K562 (cell line): ENCODE measurements at regions not wholly inside any gene's neighbourhood (a gene's known extent, or its start where the extent isn't known, plus 50 kb on each side); places are given as distances from the start of the nearest gene placed in this dataset.

Source experiments
- ATAC-seq: fragments of 200-7000 bp; cut with Tn5 transposase; 3 replicates; pipeline ENCODE4 v1.9.1; 2020; ENCODE audit warnings: moderate library complexity
- BruUV-seq: library from RNA; stranded (reverse); fragments of 400-500 nt; replicated peaks from 2 replicates; lab custom pipeline; 2021; lab: Mats Ljungman, UMichigan
- CTCF ChIA-PET: fragments of 300-600 bp; formaldehyde crosslinking; extraction: SDS; loops from one replicate; lab custom pipeline; 2021; ENCODE audit warnings: low intra/inter-chr PET ratio; lab: Yijun Ruan, JAX
- POLR2A ChIA-PET: fragments of 300-600, 350-650 bp; sonication (Branson Sonifier 250); formaldehyde crosslinking; extraction: SDS; loops from one replicate; lab custom pipeline; 2021; ENCODE audit warnings: antibody characterized with exemption, inconsistent platforms; lab: Yijun Ruan, JAX
- DNase-seq, 4 experiments: peaks; one replicate each; pipeline versions ENCODE4 v3.0.0 to v3.0.0-alpha.2; 2011 to 2018; ENCODE audit warnings: low spot score in 3 of 4, mixed read lengths in 3 of 4; ENCODE audit errors: extremely low read depth in 1 of 4
- FAIRE-seq: peaks from 2 replicates; lab custom pipeline; 2011; peaks lifted over from hg19 to GRCh38; lab: Jason Lieb, UNC
- H2AFZ ChIP-seq: 2 replicates; pipeline ENCODE4 v1.6.0; 2011; ENCODE audit warnings: low read depth, low read length, control low read depth, inconsistent platforms
- H3K27ac ChIP-seq: fragments of 200-600 bp; 3 replicates; pipeline ENCODE4 v1.8.0; 2011; ENCODE audit warnings: low read depth, mild to moderate bottlenecking, control low read depth, inconsistent platforms, low read length, moderate library complexity, mixed read lengths; ENCODE audit errors: extremely low read depth
- H3K27me3 ChIP-seq, 2 experiments: fragments of 300-600 bp in 1 of 2; 2 replicates in 1 of 2; 3 replicates in 1 of 2; pipeline versions ENCODE4 v1.6.0 to v1.8.0; 2011; ENCODE audit warnings: inconsistent platforms in 2 of 2, low read length in 2 of 2, mild to moderate bottlenecking in 1 of 2, mixed read lengths in 1 of 2, moderate library complexity in 1 of 2; ENCODE audit not compliant: control insufficient read depth in 2 of 2, insufficient read depth in 2 of 2
- H3K36me3 ChIP-seq: fragments of 300-600 bp; 3 replicates; pipeline ENCODE4 v1.8.0; 2011; ENCODE audit warnings: mild to moderate bottlenecking, low read length, inconsistent platforms; ENCODE audit not compliant: control insufficient read depth, insufficient read depth
- H3K4me1 ChIP-seq, 2 experiments: fragments of 200-600 bp in 1 of 2; replicated peaks in 1 of 2; 2 replicates in 1 of 2; 3 replicates in 1 of 2; pipeline versions ENCODE4 v1.5.1 to v1.8.0; 2011; ENCODE audit warnings: inconsistent platforms in 2 of 2, low read length in 2 of 2, mild to moderate bottlenecking in 1 of 2, mixed read lengths in 1 of 2, moderate library complexity in 1 of 2; ENCODE audit not compliant: control insufficient read depth in 2 of 2, insufficient read depth in 2 of 2
- H3K4me2 ChIP-seq: 2 replicates; pipeline ENCODE4 v1.6.1; 2011; ENCODE audit warnings: low read length, control low read depth, inconsistent platforms, mixed read lengths; ENCODE audit not compliant: insufficient read depth
- H3K4me3 ChIP-seq: fragments of 200-600 bp; sonication (generic), shearing (Covaris generic); 2 replicates; pipeline ENCODE4 v1.5.1; 2016; ENCODE audit warnings: control low read depth, inconsistent platforms
- H3K79me2 ChIP-seq: fragments of 200-600 bp; 3 replicates; pipeline ENCODE4 v1.8.0; 2011; ENCODE audit warnings: low read length, inconsistent platforms; ENCODE audit not compliant: control insufficient read depth, insufficient read depth
- H3K9ac ChIP-seq, 2 experiments: 2 replicates each; pipeline versions ENCODE4 v1.6.0 to v1.6.1; 2011; ENCODE audit warnings: low read depth in 2 of 2, low read length in 2 of 2, control low read depth in 1 of 2, inconsistent platforms in 1 of 2, mild to moderate bottlenecking in 1 of 2, mixed read lengths in 1 of 2; ENCODE audit not compliant: insufficient read depth in 1 of 2
- H3K9me1 ChIP-seq: one replicate; pipeline ENCODE4 v1.6.0; 2011; ENCODE audit warnings: inconsistent platforms, mild to moderate bottlenecking, low read length, moderate library complexity; ENCODE audit not compliant: control insufficient read depth, insufficient read depth
- H3K9me3 ChIP-seq: replicated peaks from 2 replicates; pipeline ENCODE4 v1.5.1; 2011; ENCODE audit warnings: low read depth, low read length, inconsistent platforms; ENCODE audit not compliant: control insufficient read depth, insufficient read depth
- H4K20me1 ChIP-seq: replicated peaks from 2 replicates; pipeline ENCODE4 v1.6.1; 2011; ENCODE audit warnings: low read length, inconsistent platforms, mixed read lengths; ENCODE audit not compliant: control insufficient read depth, insufficient read depth
- FOXP1 ChIP-seq: sonication (generic); formaldehyde crosslinking; IDR thresholded peaks from 2 replicates; pipeline ENCODE4 v1.8.0; 2022; ENCODE audit warnings: mild to moderate bottlenecking, missing genetic modification reagents
- HDGF ChIP-seq: fragments of 450-650 bp; IDR thresholded peaks from 2 replicates; pipeline ENCODE4 v1.6.1; 2016
- MAX ChIP-seq: sonication (generic); formaldehyde crosslinking; IDR thresholded peaks from 2 replicates; pipeline ENCODE4 v1.9.0; 2022; ENCODE audit warnings: mild to moderate bottlenecking, missing genetic modification reagents
- MECOM ChIP-seq: fragments of 250-450 bp; sonication (Bioruptor Pico); IDR thresholded peaks from 2 replicates; pipeline ENCODE4 v1.8.0; 2022; ENCODE audit warnings: inconsistent platforms
- ZNF282 ChIP-seq: sonication (generic); formaldehyde crosslinking; IDR thresholded peaks from 2 replicates; pipeline ENCODE4 v1.8.1; 2023; ENCODE audit warnings: missing genetic modification reagents
- ZNF561 ChIP-seq: fragments of 450-650 bp; formaldehyde crosslinking; conservative IDR thresholded peaks from 2 replicates; pipeline ENCODE4 v1.4.0; 2020; ENCODE audit warnings: mild to moderate bottlenecking, moderate library complexity
- ZNF695 ChIP-seq: fragments of 450-650 bp; formaldehyde crosslinking; IDR thresholded peaks from 2 replicates; pipeline ENCODE4 v1.4.0; 2020; ENCODE audit warnings: mild to moderate bottlenecking, moderate library complexity
- WGBS: fragments of 100-300 bp; shearing (Covaris generic); methylation state at CpG from one replicate; pipeline ENCODE4 v1.1.6; 2016; ENCODE audit warnings: low coverage, mixed read lengths; ENCODE audit not compliant: insufficient coverage; ENCODE audit errors: missing lambda C conversion rate; 5-methylcytosine and 5-hydroxymethylcytosine counted together
- in situ Hi-C: fragments of 300-500 bp; cut with MboI; formaldehyde crosslinking; loops from 4 replicates; pipeline ENCODE4 v1.15.0; 2018; ENCODE audit warnings: inconsistent platforms, mixed read lengths
- intact Hi-C: fragments of 100-400 bp; cut with micrococcal nuclease; formaldehyde crosslinking; loops from 2 replicates; pipeline ENCODE4 v1.14.2; 2022
- TF ChIP-seq, protein P1 (sequence below): fragments of 250-450 bp; sonication (Bioruptor Pico); IDR thresholded peaks from 2 replicates; pipeline ENCODE4 v1.5.0; 2021; ENCODE audit warnings: mild to moderate bottlenecking, moderate library complexity

GRCh38 chr5:135654761-135655467 lies 76.1 kb upstream of the CXCL14 start:
- Histone ChIP-seq H3K79me2 (no peaks in the 10 kb centered on the region), H3K27me3 (peaks cover 3 to 5% of the 10 kb centered on the region in 2 experiments; a peak in 3 of 5 replicates), H3K27ac (no peak overlapping the region), H3K9me3 (no peaks in the 10 kb centered on the region), H4K20me1 (no peaks in the 10 kb centered on the region), H3K9me1 (no peaks in the 10 kb centered on the region), H3K36me3 (no peaks in the 10 kb centered on the region), H3K4me3 (no peak overlapping the region), H2AFZ (no peak overlapping the region), H3K9ac (no peak overlapping the region), H3K4me2 (no peak overlapping the region), H3K4me1 (no peaks in the 10 kb centered on the region)
- no peak for ATAC-seq
- no TSS peak for BruUV-seq
- no peak for DNase-seq
- WGBS = 2% methylated on average over 12 of the region's 12 CpGs
- in situ Hi-C loops = no loop called here
- intact Hi-C loops = no loop called here
- no peak for FAIRE-seq
- ChIA-PET POLR2A (interaction anchor here (0.8 kb wide), 1 partner anchor 46 kb away, joined by 6 read pairs; no protein-coding TSS in a partner anchor), CTCF (no interaction called here)
- TF ChIP-seq FOXP1 (no peak), HDGF (no peak), ZNF282 (CRISPR knock-in tag) (no peak), ZNF561 (CRISPR knock-in tag) (no peak), ZNF695 (no peak), MAX (CRISPR knock-in tag) (no peak), MECOM (no peak)
- TF ChIP-seq, protein P1, sequence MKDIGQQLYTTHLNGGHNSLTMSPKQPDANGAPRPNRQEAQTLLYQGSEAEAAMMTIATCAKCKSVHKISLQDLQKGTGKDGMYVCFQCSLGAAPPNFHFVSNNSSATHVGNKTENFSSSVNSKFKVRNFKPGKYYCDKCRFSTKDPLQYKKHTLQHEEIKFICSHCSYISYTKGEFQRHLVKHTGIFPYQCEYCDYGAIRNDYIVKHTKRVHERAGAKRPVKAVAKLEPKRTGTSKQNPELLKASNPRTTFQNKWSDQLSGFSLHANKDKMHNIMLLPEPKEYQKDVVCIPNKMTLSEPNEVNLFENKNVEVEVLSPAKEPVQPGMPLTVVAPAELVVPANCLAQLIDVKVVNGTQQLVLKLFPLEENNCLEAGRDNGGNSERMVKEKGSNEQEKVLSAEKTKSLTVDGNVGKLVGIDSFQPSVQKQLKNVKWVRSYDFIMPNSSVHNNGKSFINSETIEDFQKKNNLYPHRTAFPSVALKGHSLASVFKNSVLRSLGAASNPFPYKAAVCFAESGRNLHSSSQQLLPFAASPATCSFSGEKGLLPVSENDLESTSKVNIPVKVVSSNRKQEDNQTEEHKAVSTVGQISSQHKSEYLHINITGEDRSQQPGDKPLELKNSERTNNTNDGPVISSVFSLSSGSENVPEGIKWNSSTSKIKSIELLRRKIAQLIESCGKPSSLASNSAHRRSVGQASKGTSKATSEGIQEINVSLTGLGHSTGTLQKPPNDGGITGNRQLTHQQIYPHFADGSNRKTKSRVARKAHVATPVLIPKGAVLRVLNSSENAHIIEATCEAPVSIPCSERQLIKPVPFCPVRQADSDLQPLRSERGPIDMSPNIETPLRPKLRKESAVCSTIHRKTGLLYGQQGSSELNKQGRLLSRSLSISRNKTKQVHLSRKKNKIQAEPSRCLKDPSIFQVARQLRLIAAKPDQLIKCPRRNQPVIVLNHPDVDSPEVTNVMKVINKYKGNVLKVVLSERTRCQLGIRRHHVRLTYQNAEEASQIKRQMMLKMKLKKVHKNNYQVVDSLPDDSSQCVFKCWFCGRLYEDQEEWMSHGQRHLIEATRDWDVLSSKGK (CRISPR knock-in tag) = no peak
